ENCODE measurements at regions not wholly inside any gene's neighbourhood (a gene's known extent, or its start where the extent isn't known, plus 50 kb on each side); places are given as distances from the start of the nearest gene placed in this dataset.

- FAIRE-seq = no peak
- CTCF ChIA-PET = interaction anchor here (1.8 kb wide), 1 partner anchor 11 kb away, joined by 5 read pairs; no protein-coding TSS in a partner anchor
- WGBS (ENCODE audit: missing lambda C conversion rate) = 48% methylated on average over 2 of the region's 2 CpGs
- H3K4me1 ChIP-seq = peaks cover 14% of the 10 kb centered on the region
- POLR2A ChIA-PET = no interaction called here
- no peaks in the 10 kb centered on the region for H3K9me3 ChIP-seq
- ATAC-seq = peak; percentile 31 to 48; a peak in 5 of 6 replicates
- TF ChIP-seq MAFK (IDR thresholded peaks at IDR 0.05; ENCODE audit: partially characterized antibody) (no peak), POLR2A (IDR thresholded peaks at IDR 0.05; ENCODE audit: low read length) (no peak), EHF (CRISPR knock-in tag; IDR thresholded peaks at IDR 0.05) (no peak), RAD21 (conservative IDR thresholded peaks at IDR 0.05 in 1 of 2, IDR thresholded peaks at IDR 0.05 in 1 of 2) (no peak), POLR2AphosphoS2 (conservative IDR thresholded peaks at IDR 0.05; ENCODE audit: low read length) (no peak), ZFP36 (IDR thresholded peaks at IDR 0.05; ENCODE audit: borderline replicate concordance, partially characterized antibody) (no peak), REST (IDR thresholded peaks at IDR 0.05) (no peak), RNF2 (IDR thresholded peaks at IDR 0.05; ENCODE audit: borderline replicate concordance, low read depth) (no peak), KDM1A (IDR thresholded peaks at IDR 0.05; ENCODE audit: low read depth) (no peak), JUN (IDR thresholded peaks at IDR 0.05) (no peak)
- peak overlapping the region; percentile 49 for H3K4me2 ChIP-seq
- no peak for DNase-seq (ENCODE audit: low read depth in 1 of 2, low spot score in 1 of 2)
- H3K4me3 ChIP-seq = no peak overlapping the region
- peak overlapping the region; percentile 67 to 82 for H3K27ac ChIP-seq
Observed at GRCh38 chr5:8828596-8829322, 717.1 kb downstream of the SEMA5A start.

DNA sequence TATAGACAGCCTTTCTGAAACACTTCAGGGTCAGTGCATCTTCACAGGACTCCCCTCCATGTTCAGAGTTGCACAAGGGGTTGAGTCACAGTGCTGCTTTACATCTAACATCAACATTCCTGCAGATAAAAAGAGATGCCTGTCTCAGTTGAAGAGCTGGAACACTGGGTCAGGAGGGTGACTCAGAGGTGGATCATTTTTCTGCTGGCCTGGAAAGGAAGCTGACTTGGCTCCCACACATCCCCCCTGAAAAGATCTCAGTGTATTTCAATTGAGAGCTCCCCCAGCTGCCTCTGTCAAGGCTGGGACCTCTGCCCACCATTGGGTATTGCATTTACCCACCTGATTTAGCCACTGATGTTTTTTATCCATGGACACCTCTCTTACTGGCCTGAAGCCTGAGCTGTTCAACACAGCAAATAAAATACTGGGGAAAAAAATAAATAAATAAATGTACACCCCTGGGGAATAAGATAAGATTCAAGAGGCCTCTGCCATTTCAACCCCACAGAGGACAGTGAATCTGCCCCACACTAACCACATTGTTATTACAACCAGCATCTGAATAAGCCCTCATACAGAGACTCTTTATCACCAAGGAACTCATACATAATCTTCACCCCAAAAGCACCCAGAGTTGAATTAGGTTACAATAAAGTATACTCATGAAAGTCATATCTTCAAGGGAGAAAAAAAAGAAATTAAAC lies 716.4 kb downstream of the SEMA5A start:
- Histone ChIP-seq H3K9me3 (no peaks in the 10 kb centered on the region), H3K4me3 (no peak overlapping the region), H3K27ac (peak overlapping the region; percentile 67 to 82), H3K4me1 (peaks cover 14% of the 10 kb centered on the region), H3K4me2 (peak overlapping the region; percentile 49)
- POLR2A ChIA-PET = no interaction called here
- DNase-seq (ENCODE audit: low read depth in 1 of 2, low spot score in 1 of 2) = peak; percentile 18 to 54
- FAIRE-seq = no peak
- CTCF ChIA-PET = interaction anchor here (0.9 to 1.8 kb wide), 2 partner anchors 11 to 15 kb away, joined by 3 to 5 read pairs; no protein-coding TSS in a partner anchor
- peak; percentile 85 to 99 for ATAC-seq
- peak in 1 of 2 experiments; percentile 61; a peak in 2 of 5 replicates for TF ChIP-seq JUN (IDR thresholded peaks at IDR 0.05)
- no peak for TF ChIP-seq HOXB5 (CRISPR knock-in tag; IDR thresholded peaks at IDR 0.05)
- no peak for TF ChIP-seq HDAC2 (IDR thresholded peaks at IDR 0.05)
- TF ChIP-seq ZFP36 (IDR thresholded peaks at IDR 0.05; ENCODE audit: borderline replicate concordance, partially characterized antibody) = no peak
- TF ChIP-seq JUNB (IDR thresholded peaks at IDR 0.05) = peak; percentile 66
- TF ChIP-seq POLR2A (IDR thresholded peaks at IDR 0.05; ENCODE audit: low read length) = no peak
- peak in 1 of 2 experiments; percentile 73; a peak in 2 of 4 replicates for TF ChIP-seq CEBPB (IDR thresholded peaks at IDR 0.05)
- TF ChIP-seq KDM1A (IDR thresholded peaks at IDR 0.05; ENCODE audit: low read depth) = no peak
- TF ChIP-seq FOSL2 (IDR thresholded peaks at IDR 0.05) = peak; percentile 77
- peak; percentile 51 for TF ChIP-seq FOSL2 (CRISPR knock-in tag; IDR thresholded peaks at IDR 0.05)
- no peak for TF ChIP-seq PBX3 (IDR thresholded peaks at IDR 0.05)
- no peak for TF ChIP-seq REST (IDR thresholded peaks at IDR 0.05)
- no peak for TF ChIP-seq RNF2 (IDR thresholded peaks at IDR 0.05; ENCODE audit: borderline replicate concordance, low read depth)
- no peak for TF ChIP-seq MYC (IDR thresholded peaks at IDR 0.05; ENCODE audit: borderline replicate concordance, low read length)
- TF ChIP-seq, protein P1, sequence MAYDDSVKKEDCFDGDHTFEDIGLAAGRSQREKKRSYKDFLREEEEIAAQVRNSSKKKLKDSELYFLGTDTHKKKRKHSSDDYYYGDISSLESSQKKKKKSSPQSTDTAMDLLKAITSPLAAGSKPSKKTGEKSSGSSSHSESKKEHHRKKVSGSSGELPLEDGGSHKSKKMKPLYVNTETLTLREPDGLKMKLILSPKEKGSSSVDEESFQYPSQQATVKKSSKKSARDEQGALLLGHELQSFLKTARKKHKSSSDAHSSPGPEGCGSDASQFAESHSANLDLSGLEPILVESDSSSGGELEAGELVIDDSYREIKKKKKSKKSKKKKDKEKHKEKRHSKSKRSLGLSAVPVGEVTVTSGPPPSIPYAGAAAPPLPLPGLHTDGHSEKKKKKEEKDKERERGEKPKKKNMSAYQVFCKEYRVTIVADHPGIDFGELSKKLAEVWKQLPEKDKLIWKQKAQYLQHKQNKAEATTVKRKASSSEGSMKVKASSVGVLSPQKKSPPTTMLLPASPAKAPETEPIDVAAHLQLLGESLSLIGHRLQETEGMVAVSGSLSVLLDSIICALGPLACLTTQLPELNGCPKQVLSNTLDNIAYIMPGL (CRISPR knock-in tag; IDR thresholded peaks at IDR 0.05; ENCODE audit: borderline replicate concordance) = no peak
- TF ChIP-seq EHF (CRISPR knock-in tag; IDR thresholded peaks at IDR 0.05) = no peak
- no peak for TF ChIP-seq E2F6 (IDR thresholded peaks at IDR 0.05; ENCODE audit: borderline replicate concordance, low read depth)
- TF ChIP-seq CHD2 (IDR thresholded peaks at IDR 0.05; ENCODE audit: low read length, partially characterized antibody) = no peak
- no peak for TF ChIP-seq TP53 (CRISPR knock-in tag; IDR thresholded peaks at IDR 0.05)
- TF ChIP-seq ZC3H11A (IDR thresholded peaks at IDR 0.05) = no peak
- TF ChIP-seq SMC3 (IDR thresholded peaks at IDR 0.05) = no peak
